ENCODE measurements at regions not wholly inside any gene's neighbourhood (a gene's known extent, or its start where the extent isn't known, plus 50 kb on each side); places are given as distances from the start of the nearest gene placed in this dataset.

DNA sequence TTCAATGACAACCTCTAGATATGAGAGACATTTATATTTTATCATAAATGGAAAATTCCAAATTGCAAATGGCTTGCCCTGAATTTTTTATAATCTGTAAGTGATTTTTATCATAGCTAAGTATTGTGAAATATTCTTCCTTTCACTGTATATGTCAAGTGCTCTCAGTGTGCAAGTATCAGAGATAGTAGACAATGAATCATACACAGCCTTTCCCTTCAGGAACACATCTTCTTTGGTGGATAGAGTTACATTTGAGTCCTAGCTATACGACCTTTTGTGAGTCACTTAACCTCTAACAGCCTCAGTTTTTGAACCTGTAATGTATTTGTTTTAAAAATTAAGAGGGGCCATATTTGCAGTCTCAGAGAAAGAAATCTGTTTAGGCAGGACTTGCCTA is 350.7 kb upstream of the SEL1L start:
- no peak overlapping the region for H3K27ac ChIP-seq (ENCODE audit: low read length)
- H4K20me1 ChIP-seq (ENCODE audit: insufficient read depth, low read depth, low read length), result no peaks in the 10 kb centered on the region
- H3K36me3 ChIP-seq (ENCODE audit: insufficient read depth, low read length), result no peaks in the 10 kb centered on the region
- peaks cover 8% of the 10 kb centered on the region for H3K9me3 ChIP-seq (ENCODE audit: low read length)
- no peak overlapping the region for H3K4me2 ChIP-seq (ENCODE audit: low read depth, low read length, poor library complexity, severe bottlenecking)
- no peaks in the 10 kb centered on the region; the same call in 1 of the 2 replicates for H3K27me3 ChIP-seq (ENCODE audit: low read length)
- no peak overlapping the region for H2AFZ ChIP-seq (ENCODE audit: low read length)
- no peak overlapping the region for H3K4me3 ChIP-seq (ENCODE audit: low read length)
- H3K9ac ChIP-seq (ENCODE audit: low read length), result no peak overlapping the region
- DNase-seq, result no peak
- no peaks in the 10 kb centered on the region; the same call in 1 of the 2 replicates for H3K9me2 ChIP-seq (replicated peaks; ENCODE audit: insufficient read depth, low read length)
- H3K79me2 ChIP-seq (ENCODE audit: low read length), result no peaks in the 10 kb centered on the region
- H3K4me1 ChIP-seq (ENCODE audit: low read length), result no peaks in the 10 kb centered on the region

DNA sequence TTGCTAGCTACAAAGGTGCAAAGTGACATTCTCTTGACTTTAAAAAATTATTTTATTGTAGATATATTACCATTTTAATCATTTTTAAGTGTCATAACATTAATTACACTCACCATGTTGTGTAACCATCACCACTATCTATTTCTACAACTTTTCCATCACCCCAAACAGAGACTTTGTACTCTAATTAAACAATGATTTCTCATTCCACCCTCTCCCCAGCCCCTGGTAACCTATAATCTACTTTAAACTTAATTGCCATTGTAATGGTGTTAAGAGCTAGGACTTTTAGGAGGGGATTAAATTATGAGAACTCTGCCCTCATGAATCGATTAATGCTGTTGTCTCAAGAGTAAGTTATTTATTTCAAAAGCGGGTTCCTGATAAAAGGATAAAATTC is 352.9 kb upstream of the SEL1L start:
- Histone ChIP-seq H3K36me3 (ENCODE audit: insufficient read depth, low read length) (no peaks in the 10 kb centered on the region), H3K9me3 (ENCODE audit: low read length) (peaks cover 15% of the 10 kb centered on the region), H3K4me1 (ENCODE audit: low read length) (no peaks in the 10 kb centered on the region), H3K9ac (ENCODE audit: low read length) (no peak overlapping the region), H3K27me3 (ENCODE audit: low read length) (no peaks in the 10 kb centered on the region; the same call in 1 of the 2 replicates), H3K4me3 (ENCODE audit: low read length) (no peak overlapping the region), H4K20me1 (ENCODE audit: insufficient read depth, low read depth, low read length) (no peaks in the 10 kb centered on the region), H3K9me2 (replicated peaks; ENCODE audit: insufficient read depth, low read length) (no peaks in the 10 kb centered on the region; the same call in 1 of the 2 replicates), H3K27ac (ENCODE audit: low read length) (no peak overlapping the region), H3K4me2 (ENCODE audit: low read depth, low read length, poor library complexity, severe bottlenecking) (no peak overlapping the region), H3K79me2 (ENCODE audit: low read length) (no peaks in the 10 kb centered on the region), H2AFZ (ENCODE audit: low read length) (no peak overlapping the region)
- no peak for DNase-seq

GRCh38 chr14:81889529-81889928 is 355.9 kb upstream of the SEL1L start:
- no peaks in the 10 kb centered on the region for H3K79me2 ChIP-seq (ENCODE audit: low read length)
- H3K9me2 ChIP-seq (replicated peaks; ENCODE audit: insufficient read depth, low read length), result no peaks in the 10 kb centered on the region; the same call in 1 of the 2 replicates
- H3K27me3 ChIP-seq (ENCODE audit: low read length), result no peaks in the 10 kb centered on the region
- H3K27ac ChIP-seq (ENCODE audit: low read length), result no peak overlapping the region
- H3K4me2 ChIP-seq (ENCODE audit: low read depth, low read length, poor library complexity, severe bottlenecking), result no peak overlapping the region
- H4K20me1 ChIP-seq (ENCODE audit: insufficient read depth, low read depth, low read length), result no peaks in the 10 kb centered on the region
- no peak overlapping the region for H3K9ac ChIP-seq (ENCODE audit: low read length)
- DNase-seq, result no peak
- no peak overlapping the region for H3K4me3 ChIP-seq (ENCODE audit: low read length)
- H3K4me1 ChIP-seq (ENCODE audit: low read length), result no peaks in the 10 kb centered on the region
- peaks cover 18% of the 10 kb centered on the region for H3K9me3 ChIP-seq (ENCODE audit: low read length)
- no peaks in the 10 kb centered on the region for H3K36me3 ChIP-seq (ENCODE audit: insufficient read depth, low read length)
- H2AFZ ChIP-seq (ENCODE audit: low read length), result no peak overlapping the region

DNA sequence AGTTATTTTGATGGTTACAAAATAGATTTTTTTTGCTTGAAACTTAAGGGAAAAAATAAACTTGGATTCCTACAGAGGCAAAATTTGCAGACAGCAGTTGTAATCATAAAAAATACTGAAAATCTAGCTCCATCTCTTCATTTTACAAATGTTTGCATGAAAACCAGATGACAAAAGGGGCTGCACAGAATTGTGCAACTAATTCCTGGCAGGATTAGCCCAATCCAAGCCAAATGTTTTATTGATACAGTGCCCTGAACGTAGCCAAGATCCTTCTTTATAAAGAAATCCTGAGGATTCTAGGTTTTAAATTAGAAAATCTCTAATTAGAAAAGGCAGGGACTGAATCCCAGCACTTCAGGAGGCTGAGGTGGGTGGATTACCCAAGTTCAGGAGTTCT is 356.4 kb upstream of the SEL1L start:
- H3K9ac ChIP-seq (ENCODE audit: low read length), result no peak overlapping the region
- H3K27me3 ChIP-seq (ENCODE audit: low read length), result no peaks in the 10 kb centered on the region
- no peaks in the 10 kb centered on the region for H4K20me1 ChIP-seq (ENCODE audit: insufficient read depth, low read depth, low read length)
- DNase-seq, result no peak
- H3K27ac ChIP-seq (ENCODE audit: low read length), result no peak overlapping the region
- peaks cover 18% of the 10 kb centered on the region for H3K9me3 ChIP-seq (ENCODE audit: low read length)
- H3K4me2 ChIP-seq (ENCODE audit: low read depth, low read length, poor library complexity, severe bottlenecking), result no peak overlapping the region
- no peaks in the 10 kb centered on the region for H3K79me2 ChIP-seq (ENCODE audit: low read length)
- no peaks in the 10 kb centered on the region for H3K4me1 ChIP-seq (ENCODE audit: low read length)
- no peak overlapping the region for H2AFZ ChIP-seq (ENCODE audit: low read length)
- no peaks in the 10 kb centered on the region; the same call in 1 of the 2 replicates for H3K9me2 ChIP-seq (replicated peaks; ENCODE audit: insufficient read depth, low read length)
- H3K36me3 ChIP-seq (ENCODE audit: insufficient read depth, low read length), result no peaks in the 10 kb centered on the region
- H3K4me3 ChIP-seq (ENCODE audit: low read length), result no peak overlapping the region

- Histone ChIP-seq H3K4me2 (ENCODE audit: low read depth, low read length, poor library complexity, severe bottlenecking) (no peak overlapping the region), H3K27ac (ENCODE audit: low read length) (no peak overlapping the region), H3K9me2 (replicated peaks; ENCODE audit: insufficient read depth, low read length) (no peaks in the 10 kb centered on the region), H3K79me2 (ENCODE audit: low read length) (no peaks in the 10 kb centered on the region), H3K27me3 (ENCODE audit: low read length) (no peaks in the 10 kb centered on the region), H3K4me1 (ENCODE audit: low read length) (no peaks in the 10 kb centered on the region), H4K20me1 (ENCODE audit: insufficient read depth, low read depth, low read length) (no peaks in the 10 kb centered on the region), H3K4me3 (ENCODE audit: low read length) (no peak overlapping the region), H3K9ac (ENCODE audit: low read length) (no peak overlapping the region), H2AFZ (ENCODE audit: low read length) (no peak overlapping the region), H3K36me3 (ENCODE audit: insufficient read depth, low read length) (no peaks in the 10 kb centered on the region), H3K9me3 (ENCODE audit: low read length) (peaks cover 38% of the 10 kb centered on the region)
- no peak for DNase-seq
Observed at GRCh38 chr14:81903477-81903876, 369.8 kb upstream of the SEL1L start.

DNA sequence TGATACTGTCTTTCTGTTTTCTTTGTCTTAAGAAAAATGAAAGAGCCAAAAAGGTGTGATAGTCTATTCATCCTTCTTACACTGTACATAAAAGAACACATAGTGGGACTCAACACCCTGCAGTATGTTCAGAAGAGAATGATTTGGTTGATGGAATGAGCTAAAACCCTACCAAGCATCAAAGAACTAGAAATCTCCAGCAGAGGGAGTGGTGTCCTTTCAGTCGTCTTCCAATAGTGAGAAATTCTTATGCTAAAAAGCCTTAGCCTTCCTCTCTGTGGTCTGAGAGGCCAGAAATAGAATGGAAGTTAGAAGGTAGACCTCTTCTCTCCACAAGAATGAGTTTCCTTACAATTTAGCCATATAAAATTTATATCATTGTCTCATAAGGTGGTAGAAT is 393.4 kb upstream of the SEL1L start:
- no peaks in the 10 kb centered on the region for H3K9me2 ChIP-seq (replicated peaks; ENCODE audit: insufficient read depth, low read length)
- H3K4me1 ChIP-seq (ENCODE audit: low read length), result no peaks in the 10 kb centered on the region
- no peak overlapping the region for H3K27ac ChIP-seq (ENCODE audit: low read length)
- H3K9ac ChIP-seq (ENCODE audit: low read length), result no peak overlapping the region
- no peaks in the 10 kb centered on the region for H3K36me3 ChIP-seq (ENCODE audit: insufficient read depth, low read length)
- H4K20me1 ChIP-seq (ENCODE audit: insufficient read depth, low read depth, low read length), result no peaks in the 10 kb centered on the region
- no peak overlapping the region for H3K4me2 ChIP-seq (ENCODE audit: low read depth, low read length, poor library complexity, severe bottlenecking)
- H3K79me2 ChIP-seq (ENCODE audit: low read length), result no peaks in the 10 kb centered on the region
- no peaks in the 10 kb centered on the region for H3K9me3 ChIP-seq (ENCODE audit: low read length)
- H3K4me3 ChIP-seq (ENCODE audit: low read length), result no peak overlapping the region
- H3K27me3 ChIP-seq (ENCODE audit: low read length), result no peaks in the 10 kb centered on the region
- H2AFZ ChIP-seq (ENCODE audit: low read length), result no peak overlapping the region
- peak; percentile 44 for DNase-seq

GRCh38 chr14:81931828-81932227 is 398.2 kb upstream of the SEL1L start:
- no peak for DNase-seq
- no peak overlapping the region for H3K9ac ChIP-seq (ENCODE audit: low read length)
- H3K9me3 ChIP-seq (ENCODE audit: low read length), result peaks cover 8% of the 10 kb centered on the region; the same call in 1 of the 2 replicates
- no peaks in the 10 kb centered on the region for H4K20me1 ChIP-seq (ENCODE audit: insufficient read depth, low read depth, low read length)
- no peak overlapping the region for H3K27ac ChIP-seq (ENCODE audit: low read length)
- H3K4me1 ChIP-seq (ENCODE audit: low read length), result no peaks in the 10 kb centered on the region
- no peak overlapping the region for H2AFZ ChIP-seq (ENCODE audit: low read length)
- H3K4me2 ChIP-seq (ENCODE audit: low read depth, low read length, poor library complexity, severe bottlenecking), result no peak overlapping the region
- no peaks in the 10 kb centered on the region for H3K36me3 ChIP-seq (ENCODE audit: insufficient read depth, low read length)
- H3K4me3 ChIP-seq (ENCODE audit: low read length), result no peak overlapping the region
- H3K79me2 ChIP-seq (ENCODE audit: low read length), result no peaks in the 10 kb centered on the region
- H3K9me2 ChIP-seq (replicated peaks; ENCODE audit: insufficient read depth, low read length), result 0 out of 2 replicates have a peak, but pooled peaks cover 3% of the 10 kb centered on the region
- H3K27me3 ChIP-seq (ENCODE audit: low read length), result no peaks in the 10 kb centered on the region

- no peak overlapping the region for H3K9ac ChIP-seq (ENCODE audit: low read length)
- H3K9me2 ChIP-seq (replicated peaks; ENCODE audit: insufficient read depth, low read length), result 0 out of 2 replicates have a peak, but pooled peaks cover 3% of the 10 kb centered on the region
- no peaks in the 10 kb centered on the region for H3K36me3 ChIP-seq (ENCODE audit: insufficient read depth, low read length)
- peaks cover 8% of the 10 kb centered on the region; the same call in 1 of the 2 replicates for H3K9me3 ChIP-seq (ENCODE audit: low read length)
- no peaks in the 10 kb centered on the region for H3K27me3 ChIP-seq (ENCODE audit: low read length)
- no peak overlapping the region for H3K27ac ChIP-seq (ENCODE audit: low read length)
- H4K20me1 ChIP-seq (ENCODE audit: insufficient read depth, low read depth, low read length), result no peaks in the 10 kb centered on the region
- no peak overlapping the region for H3K4me3 ChIP-seq (ENCODE audit: low read length)
- H3K4me2 ChIP-seq (ENCODE audit: low read depth, low read length, poor library complexity, severe bottlenecking), result no peak overlapping the region
- no peak overlapping the region for H2AFZ ChIP-seq (ENCODE audit: low read length)
- H3K79me2 ChIP-seq (ENCODE audit: low read length), result no peaks in the 10 kb centered on the region
- no peak for DNase-seq
- H3K4me1 ChIP-seq (ENCODE audit: low read length), result no peaks in the 10 kb centered on the region
Observed at GRCh38 chr14:81936348-81936747, 402.7 kb upstream of the SEL1L start.

DNA sequence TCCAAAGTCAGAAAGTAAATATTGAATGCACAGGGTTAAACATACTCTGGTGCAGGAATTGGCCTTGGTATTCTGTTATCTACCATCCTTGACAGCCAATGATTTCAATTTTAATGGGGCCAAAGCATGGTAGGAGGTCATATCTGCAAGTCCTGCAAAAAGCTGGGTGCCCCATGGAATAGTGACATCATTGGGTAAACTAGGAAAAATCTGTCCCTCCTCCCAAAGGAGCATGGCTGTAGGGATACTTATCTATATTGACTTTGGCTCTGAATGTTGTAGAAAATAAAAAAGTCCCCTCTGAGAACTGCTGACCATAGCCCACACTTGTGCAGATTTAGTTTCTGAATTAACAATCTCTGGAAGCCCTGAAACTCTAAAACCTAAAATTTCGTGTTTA is 403.2 kb upstream of the SEL1L start:
- H3K9me3 ChIP-seq (ENCODE audit: low read length), result peaks cover 8% of the 10 kb centered on the region; the same call in 1 of the 2 replicates
- H3K36me3 ChIP-seq (ENCODE audit: insufficient read depth, low read length), result no peaks in the 10 kb centered on the region
- H4K20me1 ChIP-seq (ENCODE audit: insufficient read depth, low read depth, low read length), result no peaks in the 10 kb centered on the region
- H3K79me2 ChIP-seq (ENCODE audit: low read length), result no peaks in the 10 kb centered on the region
- H3K4me1 ChIP-seq (ENCODE audit: low read length), result no peaks in the 10 kb centered on the region
- no peak overlapping the region for H3K27ac ChIP-seq (ENCODE audit: low read length)
- 0 out of 2 replicates have a peak, but pooled peaks cover 3% of the 10 kb centered on the region for H3K9me2 ChIP-seq (replicated peaks; ENCODE audit: insufficient read depth, low read length)
- H3K4me2 ChIP-seq (ENCODE audit: low read depth, low read length, poor library complexity, severe bottlenecking), result no peak overlapping the region
- DNase-seq, result no peak
- no peak overlapping the region for H3K9ac ChIP-seq (ENCODE audit: low read length)
- no peaks in the 10 kb centered on the region for H3K27me3 ChIP-seq (ENCODE audit: low read length)
- no peak overlapping the region for H2AFZ ChIP-seq (ENCODE audit: low read length)
- H3K4me3 ChIP-seq (ENCODE audit: low read length), result no peak overlapping the region
